ENCODE measurements at regions not wholly inside any gene's neighbourhood (a gene's known extent, or its start where the extent isn't known, plus 50 kb on each side); places are given as distances from the start of the nearest gene placed in this dataset.

DNA sequence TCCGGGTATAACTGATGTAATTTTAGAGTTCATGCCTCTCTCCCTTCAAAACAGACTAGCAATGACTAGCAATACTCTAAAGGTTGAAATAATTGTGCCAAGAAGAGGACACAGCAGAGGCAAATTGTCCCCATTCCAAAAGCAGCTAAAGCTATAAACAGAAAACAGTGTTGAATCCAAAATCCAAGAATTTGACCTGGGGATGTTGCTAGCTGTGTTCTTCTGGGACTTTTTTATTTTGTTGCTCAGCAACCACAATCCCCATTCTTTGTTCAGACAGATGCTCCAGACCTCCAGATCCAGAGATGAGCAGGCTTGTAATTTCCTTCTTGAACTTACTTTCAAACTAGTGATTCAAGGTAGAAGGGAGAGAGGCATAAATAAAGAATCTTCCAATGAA lies 191.5 kb downstream of the FOXB1 start:
- TF ChIP-seq, protein P1, sequence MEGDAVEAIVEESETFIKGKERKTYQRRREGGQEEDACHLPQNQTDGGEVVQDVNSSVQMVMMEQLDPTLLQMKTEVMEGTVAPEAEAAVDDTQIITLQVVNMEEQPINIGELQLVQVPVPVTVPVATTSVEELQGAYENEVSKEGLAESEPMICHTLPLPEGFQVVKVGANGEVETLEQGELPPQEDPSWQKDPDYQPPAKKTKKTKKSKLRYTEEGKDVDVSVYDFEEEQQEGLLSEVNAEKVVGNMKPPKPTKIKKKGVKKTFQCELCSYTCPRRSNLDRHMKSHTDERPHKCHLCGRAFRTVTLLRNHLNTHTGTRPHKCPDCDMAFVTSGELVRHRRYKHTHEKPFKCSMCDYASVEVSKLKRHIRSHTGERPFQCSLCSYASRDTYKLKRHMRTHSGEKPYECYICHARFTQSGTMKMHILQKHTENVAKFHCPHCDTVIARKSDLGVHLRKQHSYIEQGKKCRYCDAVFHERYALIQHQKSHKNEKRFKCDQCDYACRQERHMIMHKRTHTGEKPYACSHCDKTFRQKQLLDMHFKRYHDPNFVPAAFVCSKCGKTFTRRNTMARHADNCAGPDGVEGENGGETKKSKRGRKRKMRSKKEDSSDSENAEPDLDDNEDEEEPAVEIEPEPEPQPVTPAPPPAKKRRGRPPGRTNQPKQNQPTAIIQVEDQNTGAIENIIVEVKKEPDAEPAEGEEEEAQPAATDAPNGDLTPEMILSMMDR (IDR thresholded peaks at IDR 0.05) = no peak
- TF ChIP-seq POLR2A (IDR thresholded peaks at IDR 0.05) (no peak), POLR2AphosphoS5 (IDR thresholded peaks at IDR 0.05) (no peak)

Data from breast epithelium (tissue), 3 donors.